ENCODE measurements at regions not wholly inside any gene's neighbourhood (a gene's known extent, or its start where the extent isn't known, plus 50 kb on each side); places are given as distances from the start of the nearest gene placed in this dataset.

- Mint-ChIP-seq H3K36me3 (ENCODE audit: low read depth) (no peaks in the 10 kb centered on the region), H3K4me3 (no peak overlapping the region), H3K9me3 (no peaks in the 10 kb centered on the region), H3K4me1 (no peaks in the 10 kb centered on the region), H3K27ac (no peak overlapping the region), H3K27me3 (peaks cover 45% of the 10 kb centered on the region)
- ChIA-PET CTCF (no interaction called here), POLR2A (no interaction called here)
- DNase-seq (no peak), ATAC-seq (ENCODE audit: low read depth) (no peak)
- TF ChIP-seq CTCF (IDR thresholded peaks at IDR 0.05) = no peak
- intact Hi-C loops (cut with micrococcal nuclease) = loop anchor here (10.0 kb wide), 1 partner anchor 395 kb away; the partner anchor contains the start of genes DHX29 and MTREX
Observed at GRCh38 chr5:54909911-54910870, 75.2 kb downstream of the ESM1 start.

GRCh38 chr5:54908774-54909525, 76.4 kb downstream of the ESM1 start:
- peaks cover 51% of the 10 kb centered on the region for H3K27me3 Mint-ChIP-seq

GRCh38 chr5:54905942-54906537, 79.4 kb downstream of the ESM1 start:
- Mint-ChIP-seq H3K4me3 (no peak overlapping the region), H3K27me3 (peaks cover 48% of the 10 kb centered on the region), H3K9me3 (no peaks in the 10 kb centered on the region), H3K4me1 (peaks cover 11% of the 10 kb centered on the region), H3K27ac (no peak overlapping the region), H3K36me3 (ENCODE audit: low read depth) (no peaks in the 10 kb centered on the region)
- ChIA-PET POLR2A (no interaction called here), CTCF (interaction anchor here (0.9 to 1.9 kb wide), 6 partner anchors 8 to 416 kb away, joined by 3 to 7 read pairs (median 4); partner anchors contain the start of gene GPX8)
- intact Hi-C loops (cut with micrococcal nuclease) = loop anchor here (1.0 to 10.0 kb wide), 2 partner anchors 240 to 399 kb away; partner anchors contain the start of genes DHX29 and MTREX
- ATAC-seq (ENCODE audit: low read depth) = no peak
- no peak for DNase-seq
- TF ChIP-seq CTCF (IDR thresholded peaks at IDR 0.05) = no peak

More at GRCh38 chr5:54908774-54909525, 76.4 kb downstream of the ESM1 start:
- DNase-seq (no peak), ATAC-seq (ENCODE audit: low read depth) (no peak)
- H3K27ac Mint-ChIP-seq = no peak overlapping the region
- no peaks in the 10 kb centered on the region for H3K9me3 Mint-ChIP-seq
- ChIA-PET CTCF (no interaction called here), POLR2A (no interaction called here)
- no peaks in the 10 kb centered on the region for H3K36me3 Mint-ChIP-seq (ENCODE audit: low read depth)
- intact Hi-C loops (cut with micrococcal nuclease) = loop anchor here (10.0 kb wide), 1 partner anchor 396 kb away; the partner anchor contains the start of genes DHX29 and MTREX
- no peaks in the 10 kb centered on the region for H3K4me1 Mint-ChIP-seq
- no peak overlapping the region for H3K4me3 Mint-ChIP-seq
- TF ChIP-seq CTCF (IDR thresholded peaks at IDR 0.05) = no peak

GRCh38 chr5:54905246-54905795, 80.1 kb downstream of the ESM1 start:
- ATAC-seq (ENCODE audit: low read depth) (no peak), DNase-seq (no peak)
- TF ChIP-seq CTCF (IDR thresholded peaks at IDR 0.05) = no peak
- Mint-ChIP-seq H3K27me3 (peaks cover 44% of the 10 kb centered on the region), H3K9me3 (no peaks in the 10 kb centered on the region), H3K36me3 (ENCODE audit: low read depth) (no peaks in the 10 kb centered on the region), H3K27ac (no peak overlapping the region), H3K4me1 (peaks cover 11% of the 10 kb centered on the region), H3K4me3 (no peak overlapping the region)
- ChIA-PET POLR2A (no interaction called here), CTCF (interaction anchor here (0.6 to 1.6 kb wide), 4 partner anchors 9 to 388 kb away, joined by 3 to 7 read pairs (median 4); partner anchors contain the start of gene SNX18)
- intact Hi-C loops (cut with micrococcal nuclease) = loop anchor here (10.0 kb wide), 1 partner anchor 399 kb away; the partner anchor contains the start of genes DHX29 and MTREX

Data from activated B cell treated with CpG ODN at 0.5 μM for 24 hours (primary cell).